A549 (cell line): ENCODE measurements at regions not wholly inside any gene's neighbourhood (a gene's known extent, or its start where the extent isn't known, plus 50 kb on each side); places are given as distances from the start of the nearest gene placed in this dataset.

Source experiments
- CEBPB ChIP-seq, 2 experiments: fragments of >200 bp in 1 of 2; sonication (Bioruptor Twin) in 1 of 2; formaldehyde crosslinking in 1 of 2; IDR thresholded peaks; 2 replicates each; pipeline ENCODE4 v1.6.1; 2012 to 2016
- CHD2 ChIP-seq: fragments of 150-350 bp; IDR thresholded peaks from 2 replicates; pipeline ENCODE4 v1.6.1; 2014; ENCODE audit warnings: low read length; ENCODE audit not compliant: partially characterized antibody
- CTCF ChIP-seq: fragments of >200 bp; sonication (Bioruptor Twin); formaldehyde crosslinking; IDR thresholded peaks from 3 replicates; pipeline ENCODE4 v1.5.1; 2016
- HMGXB4 ChIP-seq: fragments of 250-450 bp; sonication (Bioruptor Pico); IDR thresholded peaks from 2 replicates; pipeline ENCODE4 v1.5.0; 2021; ENCODE audit warnings: mild to moderate bottlenecking, moderate library complexity, borderline replicate concordance
- KDM1A ChIP-seq: fragments of 200-600 bp; sonication (generic); IDR thresholded peaks from 2 replicates; pipeline ENCODE4 v1.6.1; 2016; ENCODE audit warnings: low read depth, mild to moderate bottlenecking
- PHF8 ChIP-seq: fragments of 200-600 bp; sonication (generic); IDR thresholded peaks from 2 replicates; pipeline ENCODE4 v1.6.1; 2016; ENCODE audit warnings: low read depth, mild to moderate bottlenecking, antibody characterized with exemption, moderate library complexity, borderline replicate concordance
- POLR2A ChIP-seq: IDR thresholded peaks from 2 replicates; pipeline ENCODE4 v1.6.1; 2012; ENCODE audit warnings: mild to moderate bottlenecking, low read length
- RCOR1 ChIP-seq: fragments of 150-350 bp; IDR thresholded peaks from 2 replicates; pipeline ENCODE4 v1.6.1; 2014; ENCODE audit warnings: antibody characterized with exemption, low read length, low read depth
- SREBF2 ChIP-seq: fragments of 450-650 bp; IDR thresholded peaks from 2 replicates; pipeline ENCODE4 v1.6.1; 2014; ENCODE audit warnings: mild to moderate bottlenecking, moderate library complexity

GRCh38 chr4:42821230-42821629 lies 71.3 kb upstream of the GRXCR1 start:
- TF ChIP-seq CTCF (no peak), HMGXB4 (CRISPR knock-in tag) (no peak), KDM1A (no peak), SREBF2 (no peak), RCOR1 (no peak), PHF8 (no peak), CHD2 (no peak), POLR2A (no peak), CEBPB (IDR thresholded peaks at IDR 0.05) (no peak)
